Epithelial cell of esophagus (primary cell): ENCODE measurements at regions not wholly inside any gene's neighbourhood (a gene's known extent, or its start where the extent isn't known, plus 50 kb on each side); places are given as distances from the start of the nearest gene placed in this dataset.

Experiments
- DNase-seq: peaks from one replicate; pipeline ENCODE4 v3.0.0; 2010; ENCODE audit warnings: low read depth
- H3K4me3 ChIP-seq: 2 replicates; pipeline ENCODE4 v1.5.1; 2011; ENCODE audit warnings: mild to moderate bottlenecking, low read length, control low read depth
- TF ChIP-seq, protein P1 (sequence below): IDR thresholded peaks from 2 replicates; pipeline ENCODE4 v1.5.1; 2011; ENCODE audit warnings: low read depth, mild to moderate bottlenecking, low read length, control low read depth, inconsistent platforms; ENCODE audit not compliant: insufficient read depth; ENCODE audit errors: missing control alignments

DNA sequence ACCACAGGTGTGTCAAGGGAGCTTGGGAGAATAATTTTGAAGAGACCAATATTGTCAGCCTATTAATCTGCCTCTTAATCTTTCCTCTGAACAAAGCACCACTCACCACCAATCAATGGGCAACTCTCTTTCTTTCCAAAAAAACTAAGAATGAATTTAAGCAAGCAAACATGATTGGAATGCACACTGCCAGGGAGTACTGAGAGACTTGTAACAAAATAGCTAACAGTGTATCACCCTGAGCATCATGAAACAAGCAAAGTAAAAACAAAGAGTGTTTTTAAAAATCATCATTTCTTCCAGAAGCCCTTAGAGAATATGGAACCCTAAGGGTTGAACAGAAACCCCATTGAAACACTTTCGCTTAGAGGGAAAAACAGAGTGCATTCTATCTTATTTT is 299.7 kb downstream of the DSEL start:
- no peak for DNase-seq
- no peak overlapping the region for H3K4me3 ChIP-seq
- TF ChIP-seq, protein P1, sequence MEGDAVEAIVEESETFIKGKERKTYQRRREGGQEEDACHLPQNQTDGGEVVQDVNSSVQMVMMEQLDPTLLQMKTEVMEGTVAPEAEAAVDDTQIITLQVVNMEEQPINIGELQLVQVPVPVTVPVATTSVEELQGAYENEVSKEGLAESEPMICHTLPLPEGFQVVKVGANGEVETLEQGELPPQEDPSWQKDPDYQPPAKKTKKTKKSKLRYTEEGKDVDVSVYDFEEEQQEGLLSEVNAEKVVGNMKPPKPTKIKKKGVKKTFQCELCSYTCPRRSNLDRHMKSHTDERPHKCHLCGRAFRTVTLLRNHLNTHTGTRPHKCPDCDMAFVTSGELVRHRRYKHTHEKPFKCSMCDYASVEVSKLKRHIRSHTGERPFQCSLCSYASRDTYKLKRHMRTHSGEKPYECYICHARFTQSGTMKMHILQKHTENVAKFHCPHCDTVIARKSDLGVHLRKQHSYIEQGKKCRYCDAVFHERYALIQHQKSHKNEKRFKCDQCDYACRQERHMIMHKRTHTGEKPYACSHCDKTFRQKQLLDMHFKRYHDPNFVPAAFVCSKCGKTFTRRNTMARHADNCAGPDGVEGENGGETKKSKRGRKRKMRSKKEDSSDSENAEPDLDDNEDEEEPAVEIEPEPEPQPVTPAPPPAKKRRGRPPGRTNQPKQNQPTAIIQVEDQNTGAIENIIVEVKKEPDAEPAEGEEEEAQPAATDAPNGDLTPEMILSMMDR: no peak

DNA sequence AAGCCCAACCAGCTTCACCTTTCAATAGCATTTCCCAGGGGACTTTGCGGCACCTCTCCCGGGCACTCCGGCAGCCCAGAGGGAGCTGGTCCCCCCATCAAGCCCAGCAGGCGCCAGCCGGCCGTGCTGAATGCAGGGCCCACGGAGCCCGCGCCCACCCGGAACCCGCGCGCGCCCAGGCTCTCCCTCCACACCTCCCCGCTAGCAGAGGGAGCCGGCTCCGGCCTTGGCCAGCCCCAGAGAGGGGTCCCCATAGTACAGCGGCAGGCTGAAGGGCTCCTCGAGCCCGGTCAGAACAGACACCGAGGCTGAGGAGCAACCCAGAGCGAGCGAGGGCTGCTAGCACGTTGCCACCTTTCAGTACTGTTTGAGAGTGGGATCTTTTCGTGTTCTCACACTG is 300.8 kb downstream of the DSEL start:
- TF ChIP-seq, protein P1: no peak
- H3K4me3 ChIP-seq: no peak overlapping the region
- no peak for DNase-seq

GRCh38 chr18:67211646-67212045 is 304.9 kb downstream of the DSEL start:
- H3K4me3 ChIP-seq: no peak overlapping the region
- DNase-seq: no peak
- TF ChIP-seq, protein P1: no peak

GRCh38 chr18:67200665-67201064 is 315.9 kb downstream of the DSEL start:
- H3K4me3 ChIP-seq: no peak overlapping the region
- TF ChIP-seq, protein P1: no peak
- DNase-seq: no peak

DNA sequence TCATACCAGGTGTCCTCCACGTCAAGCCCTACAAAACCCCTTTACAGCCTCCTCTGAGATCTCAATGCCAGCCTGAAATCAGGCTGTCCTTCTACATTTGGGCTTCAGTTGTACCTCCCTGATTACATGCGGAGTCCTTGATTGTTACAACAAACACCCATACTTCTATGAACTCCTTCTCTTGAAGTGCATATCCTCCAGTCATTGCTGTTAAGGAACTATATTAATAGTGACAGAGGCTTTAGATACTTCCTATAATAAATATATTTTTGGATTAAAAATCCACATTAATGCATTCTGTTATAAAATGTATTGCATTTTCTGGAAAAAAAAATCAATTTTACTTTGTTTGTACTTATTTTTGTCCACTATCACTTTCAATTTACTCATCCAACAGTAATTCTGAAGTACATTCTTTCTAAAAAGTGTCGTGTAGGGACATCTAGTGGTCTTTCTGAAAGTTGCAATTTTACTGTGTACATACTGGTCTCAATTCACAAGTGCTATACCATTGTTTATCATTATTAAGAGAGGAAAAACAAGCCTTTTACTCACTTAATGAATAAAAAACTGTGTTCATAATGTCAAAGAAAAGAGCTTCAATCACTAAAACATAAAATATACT is 316.4 kb downstream of the DSEL start:
- TF ChIP-seq, protein P1: peak; percentile 44
- DNase-seq: peak; percentile 71
- H3K4me3 ChIP-seq: no peak overlapping the region

DNA sequence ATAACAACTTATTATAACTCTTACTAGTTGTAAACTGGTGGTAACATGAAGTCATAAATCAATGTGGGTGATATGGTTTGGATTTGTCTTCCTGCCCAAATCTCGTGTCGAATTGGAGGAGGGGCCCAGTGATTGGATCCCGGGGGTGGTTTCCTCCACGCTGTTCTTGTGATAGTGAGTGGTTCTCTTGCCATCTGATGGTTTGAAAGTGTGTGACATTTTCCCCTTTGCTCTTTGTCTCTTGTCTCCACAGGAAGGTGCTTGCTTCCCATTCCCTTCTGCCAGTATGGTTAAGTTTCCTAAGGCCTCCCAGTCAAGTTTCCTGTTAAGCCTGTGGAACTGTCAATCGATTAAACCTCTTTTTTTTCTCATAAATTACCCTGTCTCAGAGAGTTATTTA is 321.6 kb downstream of the DSEL start:
- no peak overlapping the region for H3K4me3 ChIP-seq
- DNase-seq: no peak
- TF ChIP-seq, protein P1: no peak

DNA sequence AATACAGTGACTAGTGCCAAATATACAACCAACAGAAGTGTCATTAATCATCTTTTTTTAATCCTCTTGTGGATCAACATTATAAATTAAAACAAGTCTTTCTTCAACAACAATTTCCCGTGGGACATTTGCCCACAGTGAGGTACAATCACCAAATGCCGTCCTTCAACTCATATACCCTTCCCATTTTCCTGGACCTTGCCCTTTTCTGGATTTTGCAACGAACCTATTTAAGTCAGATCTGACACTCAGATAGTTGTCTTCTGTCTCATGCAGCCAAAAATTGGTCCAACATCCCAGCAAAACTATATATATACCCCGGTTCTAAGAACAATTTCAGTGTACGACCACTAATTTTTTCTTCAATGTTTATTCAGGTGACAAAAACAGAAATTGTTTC is 324.0 kb downstream of the DSEL start:
- H3K4me3 ChIP-seq: no peak overlapping the region
- TF ChIP-seq, protein P1: no peak
- DNase-seq: no peak
